ENCODE measurements at regions not wholly inside any gene's neighbourhood (a gene's known extent, or its start where the extent isn't known, plus 50 kb on each side); places are given as distances from the start of the nearest gene placed in this dataset.

DNA sequence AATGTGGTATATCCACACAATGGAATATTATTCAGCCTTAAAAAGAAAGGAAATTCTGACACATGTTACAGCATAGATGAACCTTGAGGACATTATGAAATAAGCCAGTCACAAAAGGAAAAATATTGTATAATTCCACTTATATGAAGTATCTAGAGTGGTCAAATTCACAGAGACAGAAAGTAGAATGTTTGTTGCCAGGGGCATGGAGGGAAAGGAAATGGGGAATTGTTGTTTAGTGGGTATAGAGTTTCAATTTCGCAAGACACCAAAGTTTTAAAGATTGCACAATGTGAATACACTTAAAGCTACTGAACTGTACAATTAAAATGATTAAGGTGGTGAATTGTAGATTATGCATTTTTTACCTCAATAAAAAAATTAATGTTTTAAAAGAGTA lies 92.9 kb downstream of the TXNL1 start:
- no peak for DNase-seq

DNA sequence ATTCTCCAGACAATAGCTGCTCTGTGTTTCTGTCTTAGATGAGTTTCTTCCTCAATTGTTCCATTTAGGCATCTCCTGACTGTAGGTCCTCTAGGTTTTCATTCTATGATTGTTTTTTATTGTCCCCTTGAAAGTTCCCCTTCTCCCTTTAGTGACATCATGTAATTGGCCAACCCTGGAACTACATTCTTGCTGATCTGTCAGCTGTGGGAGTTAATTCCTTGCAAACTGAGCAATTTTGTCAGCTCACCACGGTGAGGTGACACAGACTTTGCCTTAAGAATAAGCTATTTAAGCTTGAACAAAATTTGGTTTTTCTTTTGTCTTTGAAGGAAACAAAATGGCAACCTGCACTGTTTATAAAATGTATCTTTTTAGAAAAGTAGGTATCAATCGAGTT lies 95.9 kb downstream of the TXNL1 start:
- no peak for DNase-seq

DNA sequence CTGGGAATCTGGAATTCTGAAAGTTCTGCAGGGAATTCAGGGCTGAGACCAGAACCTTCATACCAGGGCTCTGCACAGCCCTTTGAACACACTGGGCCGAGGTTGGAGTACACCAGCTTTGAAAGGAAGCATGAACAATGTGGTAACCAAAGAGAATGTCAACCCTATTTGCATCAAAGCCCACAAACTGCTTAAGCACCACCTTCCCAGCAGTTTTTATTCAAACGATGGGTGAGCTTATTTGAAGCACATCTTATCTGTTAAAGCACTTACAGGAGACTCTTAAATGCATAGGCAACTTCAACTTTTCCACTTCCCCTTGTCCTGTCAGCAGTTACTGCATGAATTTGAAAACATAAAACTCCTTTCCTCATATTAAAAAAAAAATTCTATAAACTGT lies 96.6 kb downstream of the TXNL1 start:
- DNase-seq = no peak

DNA sequence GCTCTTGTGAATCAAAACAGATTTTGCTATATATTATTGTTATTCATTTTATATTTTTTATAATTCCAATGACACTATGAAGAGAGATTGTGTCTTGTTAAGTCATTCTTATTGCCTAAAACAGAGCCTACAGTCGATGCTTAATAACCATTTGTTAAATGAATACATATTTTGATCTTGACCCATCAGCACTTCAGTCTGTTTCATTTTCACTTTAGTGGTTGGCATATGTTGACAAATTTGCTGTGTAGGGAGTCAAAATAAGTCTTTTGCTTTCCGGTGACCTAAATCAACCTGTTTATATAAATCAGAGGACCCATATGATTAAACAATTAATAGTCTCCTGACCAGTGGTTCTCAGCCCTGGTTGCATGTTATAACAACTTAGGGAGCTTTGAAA lies 97.1 kb downstream of the TXNL1 start:
- DNase-seq = no peak

DNA sequence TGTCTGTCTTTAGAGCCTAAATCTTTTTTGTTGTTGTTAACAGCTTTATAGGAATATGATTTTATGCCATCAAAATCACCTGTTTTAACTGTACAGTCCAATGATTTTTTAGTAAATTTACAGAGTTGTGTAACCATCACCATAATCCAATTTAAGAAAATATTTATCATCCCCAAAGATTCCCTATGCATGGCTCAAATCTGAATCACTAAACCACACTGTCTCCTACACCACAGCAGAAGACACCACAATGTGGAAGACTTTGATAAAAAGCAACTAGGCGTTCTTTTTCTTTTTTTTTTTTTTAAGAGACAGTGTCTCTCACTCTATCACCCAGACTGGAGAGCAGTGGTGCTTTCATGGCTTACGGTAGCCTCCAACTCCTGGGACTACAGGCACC lies 99.6 kb downstream of the TXNL1 start:
- no peak for DNase-seq

GRCh38 chr18:56532176-56532840 lies 106.1 kb downstream of the TXNL1 start:
- no peak for DNase-seq

DNA sequence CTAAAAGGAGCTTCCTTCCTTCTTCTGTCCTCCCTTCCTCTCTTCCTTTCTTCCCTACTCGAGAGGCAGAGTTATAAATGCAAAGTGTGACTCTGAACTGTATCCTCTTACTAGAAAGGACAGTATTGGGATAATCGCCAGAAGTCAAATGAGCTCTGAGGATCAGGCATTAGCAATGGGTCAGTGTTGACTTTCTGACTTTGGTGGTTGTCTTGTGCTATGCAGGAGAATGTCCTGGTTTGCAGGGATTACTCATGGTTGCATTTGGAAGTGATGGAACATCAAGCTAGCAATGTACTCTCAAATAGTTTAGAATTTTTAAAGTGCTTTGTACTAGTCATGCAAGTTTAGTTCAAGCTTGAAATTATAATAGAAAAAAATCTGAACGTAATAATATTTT lies 115.6 kb downstream of the TXNL1 start:
- DNase-seq = no peak

- DNase-seq = no peak
Measured at GRCh38 chr18:56521263-56521662, 117.1 kb downstream of the TXNL1 start.

DNA sequence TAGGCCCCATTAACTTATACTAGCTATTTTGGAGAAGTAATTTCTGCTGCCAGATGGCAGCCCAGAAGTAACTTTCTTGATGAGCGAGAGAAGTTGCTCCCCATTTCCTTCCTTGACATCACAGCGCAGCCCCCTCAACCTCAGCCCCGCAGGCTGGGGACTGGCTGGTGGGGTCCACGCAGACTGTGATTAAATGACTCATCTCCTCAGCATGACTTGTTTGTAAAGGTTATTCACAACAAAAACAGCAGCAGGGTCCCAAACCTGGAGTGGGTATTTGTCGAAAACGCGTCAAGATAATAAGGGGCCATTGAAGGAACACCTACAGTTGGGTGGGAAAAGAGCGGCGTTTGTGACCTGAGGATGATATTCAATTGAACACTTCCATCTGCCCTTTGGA lies 120.6 kb downstream of the TXNL1 start:
- no peak for DNase-seq

GRCh38 chr18:56517196-56517595 lies 121.2 kb downstream of the TXNL1 start:
- DNase-seq = no peak

DNA sequence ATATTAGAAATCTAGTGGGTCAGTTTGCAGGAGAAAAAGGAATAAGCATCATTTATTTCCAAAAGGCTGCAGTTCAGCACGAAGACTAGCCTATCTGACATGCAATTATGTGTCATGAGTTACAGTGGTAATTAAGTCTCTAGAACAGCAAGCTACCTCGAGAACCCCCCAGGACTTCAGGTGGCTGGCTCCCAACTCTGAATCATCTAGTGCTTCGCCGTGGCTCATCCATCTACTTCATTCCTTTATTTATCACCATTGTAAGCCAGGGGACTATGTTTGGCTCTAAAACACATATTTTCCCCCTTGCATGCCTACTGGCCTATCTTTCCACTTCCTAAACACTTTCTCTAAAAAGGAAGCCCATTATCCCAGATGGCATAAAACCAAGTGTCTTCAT lies 121.6 kb downstream of the TXNL1 start:
- no peak for DNase-seq

- DNase-seq = no peak
Measured at GRCh38 chr18:56515522-56515921, 122.9 kb downstream of the TXNL1 start.

- no peak for DNase-seq
Measured at GRCh38 chr18:56511996-56512395, 126.4 kb downstream of the TXNL1 start.

DNA sequence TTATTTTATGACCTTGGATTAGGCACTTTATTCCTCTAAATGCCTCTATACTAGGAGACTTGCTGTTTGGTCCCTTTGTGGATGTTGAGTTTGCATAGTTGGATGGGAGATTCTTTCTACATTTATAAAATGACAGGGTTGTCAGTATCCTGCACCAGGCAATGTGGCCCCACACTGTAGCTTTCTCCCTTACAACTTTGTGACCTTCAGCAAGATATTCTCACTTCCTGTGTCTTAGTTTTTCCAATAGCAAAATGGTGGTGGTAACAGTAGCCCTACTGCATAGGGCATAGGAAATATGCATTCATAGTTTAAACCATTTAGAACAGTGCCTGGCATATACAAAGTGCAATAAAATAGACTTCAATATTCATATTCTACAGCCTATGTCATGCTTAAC lies 128.3 kb downstream of the TXNL1 start:
- DNase-seq = no peak

DNA sequence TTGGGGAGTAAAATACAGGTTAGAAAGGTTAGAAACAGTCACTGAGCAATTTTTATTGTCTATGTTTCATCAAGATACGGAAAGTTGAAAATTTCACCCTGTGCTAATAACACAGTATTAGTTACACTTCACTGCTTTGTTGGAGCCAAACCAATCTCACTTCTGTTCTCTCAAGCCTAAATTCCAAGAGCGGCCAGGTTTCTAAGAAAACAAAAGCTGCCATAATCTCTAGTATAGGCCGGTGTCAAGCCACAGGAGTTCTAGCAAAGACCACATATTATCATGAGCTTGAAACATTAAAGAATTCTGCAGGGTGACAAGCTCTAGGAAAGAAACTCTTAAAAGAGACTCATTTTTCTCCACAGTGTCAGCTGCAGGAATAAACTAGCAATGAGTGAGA lies 128.7 kb downstream of the TXNL1 start:
- no peak for DNase-seq

GRCh38 chr18:56508370-56509036 lies 129.9 kb downstream of the TXNL1 start:
- DNase-seq = no peak

GRCh38 chr18:56505971-56506370 lies 132.4 kb downstream of the TXNL1 start:
- DNase-seq = no peak

DNA sequence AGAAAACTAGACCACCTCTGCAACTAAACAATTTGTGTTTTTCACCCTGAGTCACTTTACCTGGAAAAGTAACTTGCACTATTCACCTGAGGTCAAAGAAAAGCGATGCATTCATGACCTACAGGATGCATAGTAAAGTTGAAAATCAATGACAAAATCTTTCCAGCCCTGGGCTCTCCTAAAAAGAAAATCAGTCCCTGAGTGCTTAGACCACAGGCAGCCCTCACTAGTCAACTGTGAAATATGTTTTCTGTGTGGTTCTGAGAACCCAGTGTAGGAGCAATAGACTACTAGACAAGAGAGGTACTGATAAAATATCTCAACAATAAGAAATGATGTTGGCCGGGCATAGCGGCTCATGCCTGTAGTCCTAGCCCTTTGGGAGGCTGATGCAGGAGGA lies 133.1 kb downstream of the TXNL1 start:
- DNase-seq = no peak

DNA sequence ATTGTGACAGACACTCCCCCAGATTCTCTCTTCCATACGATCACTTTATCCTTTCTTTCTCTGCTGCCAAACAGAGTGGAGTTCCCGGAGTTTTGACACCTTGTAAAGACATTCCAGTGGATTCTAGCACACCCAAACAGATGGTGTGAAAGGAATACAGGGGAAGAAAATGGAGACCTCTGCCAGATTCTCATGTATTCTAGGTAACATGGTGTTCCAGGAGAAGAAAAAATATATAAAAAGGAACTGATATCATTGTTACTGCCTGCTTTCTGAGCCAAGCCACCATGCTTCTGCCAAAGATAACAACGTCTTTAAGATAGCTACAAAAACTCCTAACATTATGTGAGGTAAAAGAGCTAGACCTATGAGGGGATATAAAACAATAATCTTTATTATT lies 136.5 kb downstream of the TXNL1 start:
- no peak for DNase-seq

DNA sequence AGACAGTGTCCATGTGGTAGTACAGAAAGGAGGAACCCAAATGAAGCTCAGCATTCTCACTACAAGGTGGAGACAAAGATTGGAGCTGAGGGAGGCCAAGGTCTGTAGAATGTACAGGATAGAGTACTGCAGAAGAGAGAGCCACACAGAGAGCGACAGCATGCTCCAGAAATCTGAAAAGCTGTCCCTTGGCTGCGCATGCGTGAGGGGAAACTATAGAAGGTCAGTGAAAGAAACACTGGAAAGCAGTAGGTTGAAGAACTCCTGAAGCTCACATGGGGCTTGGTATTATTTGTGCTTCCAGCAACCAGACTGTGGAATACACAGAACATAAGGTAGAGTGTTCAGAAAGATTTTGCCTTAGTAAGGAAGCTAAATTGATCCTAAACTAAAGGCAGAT lies 142.5 kb downstream of the TXNL1 start:
- DNase-seq = no peak

DNA sequence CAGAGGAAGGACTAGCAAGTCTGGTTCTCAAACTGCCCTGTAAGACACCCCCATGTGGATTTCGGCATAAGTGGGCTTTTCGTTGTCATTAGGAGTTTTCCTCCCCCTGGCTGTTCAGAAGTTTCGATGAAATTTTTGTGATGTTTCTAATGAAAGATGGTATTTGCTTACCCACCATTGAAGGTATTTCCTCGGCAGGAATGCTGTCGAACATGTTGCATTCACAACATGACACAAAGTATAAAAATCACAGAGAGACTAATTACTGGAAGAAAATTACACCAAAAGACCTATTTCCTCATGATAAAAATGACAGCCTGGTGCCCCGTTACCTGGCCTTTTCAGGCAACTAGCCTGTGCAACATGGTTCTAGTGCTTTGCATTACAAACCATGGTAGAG lies 144.9 kb downstream of the TXNL1 start:
- DNase-seq = no peak

DNA sequence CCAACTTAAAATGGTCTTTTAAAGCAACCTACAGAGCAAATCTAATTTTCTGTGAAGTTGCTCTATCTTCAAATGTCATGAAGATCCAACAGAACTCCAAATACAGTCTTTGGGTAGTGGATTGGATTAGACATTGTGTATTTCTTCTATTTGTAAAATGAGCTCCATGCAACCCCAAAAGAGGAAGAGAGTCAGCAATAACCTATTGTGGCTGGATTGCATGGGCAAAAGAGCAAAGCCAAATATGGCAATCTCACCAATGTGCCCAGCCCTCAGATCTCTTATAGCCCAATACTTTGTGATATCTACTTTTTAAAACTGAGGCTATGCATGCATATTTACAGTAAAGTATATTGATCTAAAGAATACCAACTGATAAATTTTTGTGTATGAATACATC lies 146.3 kb downstream of the TXNL1 start:
- no peak for DNase-seq

DNA sequence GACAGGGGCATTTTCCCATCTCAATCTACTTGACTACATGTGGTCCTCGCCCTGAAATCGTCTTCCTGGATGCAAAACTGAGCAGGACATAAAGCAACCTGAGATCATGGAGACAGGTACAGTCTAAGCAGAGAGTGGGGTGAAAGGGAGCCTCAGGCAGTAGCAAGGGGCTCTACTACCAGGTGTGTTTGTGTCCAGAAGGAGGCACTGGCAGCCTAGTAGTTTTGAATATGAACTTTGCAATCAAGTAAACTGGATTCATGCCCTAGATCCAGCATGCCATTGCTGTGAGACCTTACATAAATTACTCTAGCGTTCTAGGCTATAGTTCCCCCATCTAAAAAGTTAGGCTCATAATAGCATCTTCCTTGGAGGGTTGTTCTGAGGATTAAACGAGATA lies 147.4 kb downstream of the TXNL1 start:
- DNase-seq = no peak

DNA sequence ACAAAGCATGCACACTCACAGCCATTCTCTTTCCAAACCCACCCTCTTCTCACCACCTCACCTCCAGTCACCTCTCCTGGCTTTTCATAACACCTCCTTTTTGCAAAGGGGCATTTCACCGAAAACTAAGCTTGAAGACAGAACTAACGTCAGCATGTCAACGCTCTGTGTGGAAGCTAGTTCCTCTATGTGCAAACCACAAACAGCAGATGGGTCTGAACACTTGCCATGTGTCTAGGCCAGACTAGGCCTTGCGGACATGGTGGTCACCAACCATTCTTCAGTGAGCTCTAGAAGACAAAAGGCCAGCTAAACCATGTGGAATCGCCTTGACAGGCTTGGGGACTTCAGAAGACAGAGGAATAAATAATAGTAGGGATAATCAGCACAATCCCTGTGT lies 148.5 kb downstream of the TXNL1 start:
- DNase-seq = no peak

DNA sequence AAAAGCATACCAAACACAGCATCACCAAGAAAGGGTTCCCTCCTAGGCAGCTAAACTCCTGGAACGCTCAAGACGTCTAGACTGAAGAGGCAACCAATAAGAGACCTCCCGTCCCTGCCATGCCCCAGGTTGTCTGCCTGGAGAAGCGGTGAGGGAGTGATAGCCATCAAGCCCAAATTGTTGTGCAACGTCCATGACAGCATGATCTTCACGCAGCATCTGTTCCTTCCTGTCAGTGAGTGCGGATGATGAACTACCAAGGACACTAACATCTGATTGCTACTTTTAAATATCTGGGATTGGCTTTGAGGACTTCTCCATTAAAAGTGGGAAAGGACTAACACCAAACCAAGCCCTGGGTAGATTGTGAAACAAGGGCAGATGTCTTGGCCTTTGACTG lies 149.7 kb downstream of the TXNL1 start:
- no peak for DNase-seq

Measured in NCI-H510A treated with DMSO at 0.1 percent for 48 hours (cell line).